ENCODE measurements at regions not wholly inside any gene's neighbourhood (a gene's known extent, or its start where the extent isn't known, plus 50 kb on each side); places are given as distances from the start of the nearest gene placed in this dataset.

DNA sequence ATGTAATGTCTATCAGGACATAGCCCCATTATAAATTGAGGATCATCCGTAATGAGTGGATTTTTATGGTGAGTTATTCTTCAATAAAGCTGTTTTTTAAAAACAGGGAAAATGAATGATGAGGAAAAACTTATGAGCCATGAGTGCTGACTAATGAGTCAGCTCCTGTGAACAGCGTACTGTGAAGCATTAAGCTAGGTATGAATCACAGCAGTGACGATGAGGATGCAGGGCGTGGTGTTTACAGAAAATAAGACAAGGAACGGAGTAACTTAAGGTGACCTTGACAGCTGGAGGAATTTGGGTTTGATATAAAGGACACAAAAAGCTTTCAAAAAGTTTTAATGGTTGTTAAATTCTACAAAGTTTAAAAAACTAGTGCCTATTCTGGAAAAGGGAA lies 96.3 kb downstream of the FOXF2 start:
- no peak for DNase-seq

DNA sequence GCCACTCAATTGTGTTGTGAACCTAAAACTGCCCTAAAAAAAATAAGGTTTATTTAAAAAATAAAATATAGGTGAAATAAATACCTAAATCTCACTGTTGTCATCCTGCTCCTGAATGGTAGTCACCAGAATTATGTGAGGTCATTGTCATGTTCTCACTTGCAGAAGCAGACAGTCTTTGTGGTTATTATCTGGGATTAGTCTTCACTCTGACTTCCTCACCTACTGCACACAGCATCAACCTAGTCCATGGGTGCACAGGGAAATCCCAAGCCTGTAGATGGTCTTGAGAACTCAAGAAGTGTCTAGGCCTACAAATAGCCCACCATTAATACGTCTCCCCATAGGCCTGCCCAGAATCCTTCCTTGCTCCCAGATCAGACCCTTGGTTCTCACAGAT lies 97.0 kb downstream of the FOXF2 start:
- DNase-seq = no peak

DNA sequence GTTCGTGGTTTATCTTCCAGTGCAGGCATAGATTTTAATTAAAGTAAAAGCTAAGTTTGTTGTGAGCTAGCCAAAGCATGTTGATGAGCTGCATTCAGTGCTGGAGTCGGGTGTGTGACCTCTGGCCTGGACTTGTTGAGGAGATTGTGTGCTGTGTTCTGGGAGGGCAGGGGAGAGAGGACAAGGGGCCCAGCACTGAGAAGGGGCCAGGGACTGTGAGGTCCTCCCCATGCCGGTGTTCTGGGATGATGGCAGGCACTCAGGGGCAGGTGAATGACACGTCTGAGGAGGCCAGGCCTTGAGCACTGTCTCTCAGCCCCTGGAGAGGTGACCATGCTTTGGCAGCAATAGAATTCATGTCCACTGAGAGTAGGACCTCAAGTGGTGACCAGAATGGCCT lies 97.9 kb downstream of the FOXF2 start:
- no peak for DNase-seq

DNA sequence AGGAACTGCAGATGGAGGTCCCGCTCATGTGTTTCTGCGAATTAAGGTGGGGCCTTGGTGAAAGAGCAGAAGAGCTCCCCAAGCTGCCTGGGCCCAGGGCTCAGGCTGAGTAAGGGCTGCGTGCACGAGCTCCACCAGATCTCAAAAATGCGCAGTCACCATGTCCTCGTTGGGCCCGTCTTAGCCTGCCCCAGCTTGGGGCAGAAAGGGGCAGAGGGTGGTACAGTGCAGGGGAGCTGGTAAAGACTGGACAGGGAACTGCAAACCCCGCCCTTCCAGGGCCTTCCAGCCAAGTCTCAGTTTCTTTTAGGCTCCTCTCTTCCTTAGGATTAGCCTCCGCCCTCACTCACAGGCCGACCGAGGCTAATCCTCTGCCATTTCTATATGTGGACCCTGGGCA lies 101.6 kb downstream of the FOXF2 start:
- no peak for DNase-seq

DNA sequence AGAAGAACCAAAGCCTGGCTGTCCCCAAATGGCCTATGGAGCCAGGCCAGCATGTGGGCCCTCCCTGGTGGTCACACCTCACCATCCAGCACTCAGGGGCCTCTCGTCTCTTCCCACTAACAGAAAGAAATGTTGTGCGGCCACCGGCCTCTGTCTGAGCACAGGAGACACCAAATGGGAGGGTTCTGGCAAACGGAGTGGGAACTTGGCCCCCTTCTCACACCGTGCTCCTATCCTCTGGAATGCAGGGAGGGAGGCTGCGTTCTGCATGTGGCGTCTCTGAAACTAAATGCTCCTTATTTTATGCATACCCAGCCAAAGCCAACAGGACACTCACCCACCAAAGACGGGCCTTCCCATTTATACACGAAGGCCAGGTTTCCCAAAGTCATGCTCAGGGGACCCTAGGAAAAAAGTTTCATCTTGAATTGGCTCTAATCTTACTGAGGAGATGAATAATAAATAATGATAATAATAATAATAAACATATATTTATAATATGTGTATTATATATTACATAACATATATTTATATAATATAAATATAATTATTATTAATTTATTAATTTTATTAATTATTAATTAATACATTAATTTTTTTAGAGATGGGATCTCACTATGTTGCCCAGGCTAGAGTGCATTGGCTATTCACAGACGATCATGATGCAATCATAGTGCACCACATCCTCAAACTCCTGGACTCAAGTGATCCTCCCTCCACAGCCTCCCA lies 102.4 kb downstream of the FOXF2 start:
- no peak for DNase-seq

DNA sequence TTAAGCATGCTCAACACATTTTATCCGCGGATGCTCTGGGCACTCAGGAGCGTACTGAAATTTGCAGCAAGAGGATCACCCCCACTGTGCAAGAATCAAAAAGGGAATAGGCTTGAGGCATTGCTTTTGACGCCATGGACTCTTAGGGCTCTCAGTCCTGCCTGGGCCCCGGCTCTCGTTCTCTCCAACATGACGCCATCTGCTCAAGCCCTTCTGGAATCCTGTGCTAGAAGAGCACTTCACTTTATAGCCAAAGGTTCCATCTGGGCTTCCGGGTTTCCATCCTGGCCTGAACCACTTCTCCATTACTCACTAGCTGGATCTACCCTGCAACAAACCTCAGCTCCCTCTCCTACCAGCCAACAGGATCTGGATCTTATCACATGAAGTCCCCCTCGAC lies 105.3 kb downstream of the FOXF2 start:
- DNase-seq = no peak

DNA sequence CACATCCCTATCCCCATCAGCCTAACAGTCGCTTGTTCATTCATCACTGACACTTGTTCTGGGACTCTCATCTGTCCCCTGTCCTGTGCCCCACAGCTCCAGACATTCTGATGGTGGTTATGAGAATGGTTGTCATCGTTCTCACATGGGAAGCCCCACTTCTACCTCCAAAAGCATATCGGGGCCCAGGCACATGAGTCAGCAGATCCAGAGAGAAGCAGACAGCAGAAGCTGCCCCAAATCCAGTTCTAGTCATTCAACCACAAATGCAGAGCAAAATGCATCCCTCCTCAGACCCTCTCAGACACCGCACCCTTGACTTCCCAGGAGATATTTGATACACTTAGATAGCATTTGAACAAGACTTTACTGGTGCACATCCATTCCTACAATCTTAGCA lies 106.0 kb downstream of the FOXF2 start:
- DNase-seq = no peak

DNA sequence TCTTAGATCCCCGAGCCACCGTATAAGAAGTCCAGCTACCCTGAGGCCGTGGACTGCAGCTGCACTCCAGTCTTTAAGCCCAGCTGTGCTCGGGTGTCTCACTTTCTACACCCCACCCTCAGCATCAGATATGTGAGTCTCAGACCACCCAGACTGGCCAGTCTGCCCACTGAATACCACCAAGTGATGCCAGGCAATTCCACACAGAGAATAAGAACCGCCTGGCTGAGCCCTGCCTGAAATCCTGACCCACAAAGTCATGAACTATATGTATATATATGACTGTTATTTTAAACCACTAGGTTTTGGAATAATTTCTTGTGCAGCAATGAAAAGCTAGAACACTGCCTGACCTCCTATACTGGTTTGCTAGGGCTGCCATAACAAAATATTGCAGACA lies 106.7 kb downstream of the FOXF2 start:
- DNase-seq = no peak

DNA sequence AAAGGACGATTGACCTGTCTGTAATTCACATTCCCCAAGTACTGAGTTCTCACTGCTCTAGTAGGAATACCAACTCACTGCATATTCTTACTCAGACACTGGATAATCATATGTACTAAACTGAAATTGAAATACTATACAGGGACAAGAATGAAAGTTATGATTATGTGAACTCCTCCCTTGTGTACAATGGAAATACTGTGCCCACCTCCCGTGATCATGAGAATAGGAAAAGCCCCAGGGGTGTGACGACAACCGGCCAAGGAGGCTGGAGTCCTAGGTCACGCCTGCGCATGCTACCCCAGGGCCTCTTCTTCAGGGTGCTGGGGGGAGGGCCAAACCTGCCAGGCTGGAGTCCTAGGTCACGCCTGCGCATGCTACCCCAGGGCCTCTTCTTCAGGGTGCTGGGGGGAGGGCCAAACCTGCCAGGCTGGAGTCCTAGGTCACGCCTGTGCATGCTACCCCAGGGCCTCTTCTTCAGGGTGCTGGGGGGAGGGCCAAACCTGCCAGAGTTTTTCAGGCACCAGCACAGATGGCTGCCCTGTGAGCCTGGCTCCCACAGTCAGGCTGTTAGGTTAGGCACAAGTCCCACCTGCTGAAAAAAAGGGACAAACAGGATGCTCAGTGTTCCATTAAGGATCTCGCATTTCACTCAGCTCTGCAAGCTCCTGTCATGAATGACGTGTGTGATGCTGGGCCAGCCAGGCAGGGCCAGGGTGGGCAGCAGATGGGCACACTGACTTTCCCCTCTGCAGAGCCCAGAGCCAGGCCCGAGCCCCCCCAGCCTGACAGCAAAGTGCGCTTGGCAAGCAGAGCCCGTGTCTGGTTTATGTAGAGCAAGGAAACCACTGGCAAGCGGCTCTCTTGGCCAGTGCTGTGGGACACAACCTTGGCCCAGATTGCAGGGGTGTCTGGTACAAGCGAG lies 107.7 kb downstream of the FOXF2 start:
- no peak for DNase-seq

DNA sequence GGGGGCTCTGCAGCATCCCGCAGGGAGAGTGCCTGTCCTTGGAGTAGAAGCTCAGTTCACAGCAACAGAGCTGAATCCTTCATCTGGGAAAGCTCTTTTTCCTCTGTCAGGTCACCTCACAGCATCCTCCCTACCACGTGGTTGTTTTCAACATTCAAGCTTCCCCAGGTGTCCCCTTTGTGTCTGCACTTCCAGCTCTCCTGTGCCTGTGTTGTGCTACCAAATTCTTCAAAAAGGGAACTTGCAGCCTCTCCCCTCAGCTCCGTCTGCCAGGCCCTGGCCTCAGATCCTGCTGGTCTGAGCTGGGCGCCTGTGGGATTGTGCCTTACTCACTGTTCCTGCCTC lies 108.4 kb downstream of the FOXF2 start:
- DNase-seq = no peak

DNA sequence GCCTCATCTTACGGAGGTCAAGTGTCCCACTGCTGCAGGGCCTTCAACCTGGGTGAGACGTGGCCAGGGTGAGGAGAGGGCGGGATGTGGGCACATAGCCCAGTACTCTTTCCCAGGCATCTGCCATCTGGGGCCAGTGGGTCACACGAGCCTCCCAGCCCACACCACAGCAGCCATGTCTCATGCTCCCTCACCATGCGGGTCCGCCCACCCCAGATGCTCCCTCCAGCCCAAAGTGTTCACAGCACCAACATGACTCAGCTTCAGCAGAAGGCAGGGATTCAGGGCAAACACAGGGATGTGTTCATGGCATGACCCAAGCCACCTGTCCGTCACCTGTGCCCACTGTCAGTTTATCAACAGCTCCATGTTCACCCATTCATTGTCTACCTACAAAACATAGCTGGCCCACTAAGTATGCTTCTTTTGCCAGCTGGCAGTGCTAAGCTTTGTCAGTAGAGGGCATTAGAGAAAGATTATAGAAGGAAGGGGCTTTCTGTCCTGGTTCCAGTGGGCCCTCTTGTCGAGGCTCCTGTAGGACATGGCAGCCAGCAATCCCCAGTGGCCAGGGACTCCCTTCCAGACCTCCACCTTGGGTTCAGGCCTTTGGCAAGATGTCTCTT lies 109.2 kb downstream of the FOXF2 start:
- DNase-seq = no peak

DNA sequence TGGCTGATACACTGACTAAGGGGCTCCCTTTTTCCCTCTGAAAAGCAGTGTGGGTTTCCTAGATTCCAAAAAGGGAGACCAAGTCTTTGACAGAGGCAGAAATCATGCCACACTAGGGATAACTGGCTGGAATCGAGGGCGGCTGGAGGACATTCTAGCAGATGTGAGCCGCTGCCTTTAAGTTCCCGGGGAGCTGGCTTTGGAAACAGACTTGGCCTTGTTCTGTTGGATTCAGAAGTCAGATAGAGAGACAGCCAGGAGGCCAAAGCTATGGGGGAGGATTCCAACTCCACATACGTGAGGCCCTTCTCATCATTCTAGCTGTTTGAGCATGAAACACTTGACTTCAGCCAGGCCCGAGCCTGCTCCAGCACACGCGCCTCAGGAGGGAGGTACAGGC lies 109.9 kb upstream of the FOXC1 start:
- DNase-seq = no peak

DNA sequence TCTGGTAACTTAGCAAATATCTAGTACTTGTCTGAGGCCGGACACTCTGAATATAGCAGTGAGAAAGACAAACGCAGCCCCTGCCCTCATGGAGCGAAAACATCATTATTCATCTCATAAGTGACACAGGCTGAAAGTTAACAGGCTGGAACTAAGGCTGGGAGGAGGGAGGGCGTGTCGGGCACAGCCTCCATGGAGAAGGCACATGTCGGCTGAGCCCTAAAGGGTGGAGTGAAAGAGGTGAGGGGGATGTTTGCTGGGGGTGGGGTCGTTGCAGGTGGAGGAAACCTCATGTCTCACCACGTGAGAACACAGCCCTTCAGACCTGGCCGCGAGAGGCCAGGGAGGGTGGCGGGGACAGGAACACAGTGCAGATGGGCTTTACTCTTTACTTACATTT lies 108.8 kb upstream of the FOXC1 start:
- DNase-seq = no peak

DNA sequence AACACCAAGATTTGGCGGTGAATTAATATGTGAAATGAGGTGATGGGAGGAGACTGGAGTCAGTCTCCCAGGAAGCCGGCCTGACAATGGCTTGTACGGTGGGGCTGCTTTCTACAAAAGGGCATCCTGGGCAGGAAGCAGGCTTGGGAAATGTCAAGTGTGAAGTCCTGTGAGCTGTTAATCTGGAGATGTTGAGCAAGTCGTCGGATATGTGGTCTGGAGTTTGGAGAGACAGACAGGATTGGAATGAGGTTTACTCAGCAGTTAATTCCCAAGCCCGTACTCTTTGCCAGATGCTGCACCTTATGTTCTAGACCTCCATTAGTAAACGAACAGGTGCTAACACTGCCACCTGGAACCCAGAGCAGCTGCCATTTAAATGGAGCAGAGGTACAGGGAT lies 107.7 kb upstream of the FOXC1 start:
- no peak for DNase-seq

DNA sequence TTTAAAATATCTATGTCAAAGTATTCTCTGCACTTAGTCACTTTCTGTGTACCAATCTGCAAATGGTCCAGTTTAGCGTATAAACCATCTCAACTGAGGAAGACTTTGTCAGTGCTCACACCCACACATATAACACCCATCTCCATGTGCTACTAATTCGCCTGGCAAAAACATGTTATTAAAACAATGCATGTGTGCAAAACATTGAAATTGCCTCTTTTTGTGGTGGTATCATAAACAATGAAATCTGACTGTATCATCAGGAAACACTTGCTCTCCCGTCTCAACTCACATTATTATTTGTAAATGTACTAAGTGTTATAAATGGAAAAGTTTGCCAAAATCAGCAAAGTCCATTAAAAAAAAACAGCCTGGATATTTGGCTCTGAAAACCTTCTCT lies 105.9 kb upstream of the FOXC1 start:
- DNase-seq = no peak

DNA sequence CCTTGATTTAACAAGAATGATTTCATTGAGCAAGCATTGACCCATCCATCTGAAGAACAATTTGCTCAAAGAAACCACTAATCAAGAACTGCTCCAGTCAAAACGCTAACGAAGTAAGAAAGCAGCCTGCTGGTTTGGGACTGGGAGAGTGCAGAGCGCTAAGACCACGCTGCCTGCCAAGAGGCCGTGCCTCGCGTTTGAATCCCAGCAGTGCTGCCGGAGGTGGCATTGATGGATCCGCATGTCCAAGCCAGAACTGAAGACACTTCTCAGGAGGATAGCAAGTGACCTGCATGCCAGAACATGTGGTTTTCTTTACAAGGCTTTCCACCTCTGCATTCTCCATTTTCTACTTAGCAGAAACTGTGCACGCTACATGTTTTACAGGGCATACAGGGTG lies 105.2 kb upstream of the FOXC1 start:
- DNase-seq = no peak

DNA sequence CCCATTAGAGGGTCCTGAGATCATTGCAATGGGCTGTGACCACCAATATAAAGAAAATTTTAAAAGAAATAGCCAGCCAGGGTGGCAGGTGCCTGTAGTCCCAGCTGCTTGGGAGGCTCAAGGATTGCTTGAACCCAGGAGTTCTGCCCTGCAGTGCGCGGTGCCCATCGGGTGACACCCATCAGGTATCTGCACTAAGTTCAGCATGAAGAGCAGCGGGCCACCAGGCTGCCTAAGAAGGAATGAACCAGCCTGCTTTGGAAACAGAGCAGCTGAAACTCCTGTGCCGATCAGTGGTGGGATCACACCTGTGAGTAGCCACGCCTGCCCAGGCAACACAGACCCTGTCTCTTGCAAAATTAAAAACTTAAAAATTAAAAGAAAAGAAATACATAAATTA lies 102.5 kb upstream of the FOXC1 start:
- DNase-seq = no peak

DNA sequence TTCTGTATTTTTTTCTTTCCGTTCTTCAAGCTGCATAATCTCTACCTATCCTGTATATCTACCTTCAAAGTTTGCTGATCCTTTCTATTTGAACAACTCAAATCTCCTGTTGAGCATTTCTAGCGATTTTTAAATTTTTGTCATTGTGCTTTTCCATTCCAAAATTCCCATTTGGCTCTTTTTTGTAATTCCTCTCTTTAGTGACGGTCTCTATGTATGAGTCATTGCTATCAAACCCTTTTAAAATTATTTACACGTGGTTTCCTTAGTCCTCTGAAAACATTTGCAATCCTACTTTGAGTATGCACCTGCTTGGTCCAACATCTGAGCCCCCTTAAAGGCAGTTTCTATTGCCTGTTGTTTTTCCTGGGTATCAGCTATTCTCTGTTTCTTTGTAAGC lies 100.5 kb upstream of the FOXC1 start:
- no peak for DNase-seq

DNA sequence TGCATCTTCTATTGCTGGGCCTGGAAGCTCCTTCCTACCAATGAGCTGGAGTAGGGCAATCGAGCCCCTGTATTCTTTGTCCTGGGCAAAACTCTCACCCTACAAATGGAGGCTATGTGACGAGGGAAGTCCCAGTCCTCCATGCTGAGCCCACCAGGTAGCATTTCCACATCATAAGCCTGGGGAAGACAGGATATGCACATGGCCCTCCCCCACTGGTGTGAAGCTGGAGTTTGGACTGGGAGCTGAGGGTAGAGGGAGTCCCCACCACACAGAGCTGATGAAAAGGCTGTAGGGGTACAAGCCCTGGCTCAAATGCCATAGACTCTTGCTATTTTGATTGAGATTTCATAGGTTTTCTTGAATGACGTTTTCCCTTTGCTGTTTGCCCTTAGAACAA lies 99.5 kb upstream of the FOXC1 start:
- no peak for DNase-seq

DNA sequence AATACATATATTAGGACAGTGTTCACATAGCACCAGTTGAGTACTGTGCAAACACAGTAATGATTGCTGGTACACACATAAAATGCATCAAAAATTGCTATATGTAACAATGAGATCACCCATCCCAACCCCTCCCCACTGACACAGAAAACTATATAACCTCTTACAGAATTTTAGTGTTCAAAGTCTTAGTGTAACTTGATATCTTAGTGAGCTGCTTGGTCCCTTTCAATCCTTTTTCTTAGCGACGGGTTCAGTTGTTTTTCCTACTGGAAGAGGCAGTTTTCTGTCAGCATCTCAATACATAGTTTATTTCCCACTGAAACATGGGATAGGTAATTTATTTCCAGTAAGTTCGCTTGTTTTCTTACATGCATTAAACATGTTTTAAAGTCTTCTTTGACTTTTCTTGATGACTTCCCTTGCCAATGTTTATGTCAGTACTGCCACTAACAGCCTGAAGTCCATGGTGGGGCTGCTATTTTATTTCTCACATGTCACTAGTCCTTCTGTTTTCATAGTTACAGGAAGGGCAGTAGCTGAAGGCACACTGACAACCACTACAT lies 96.4 kb upstream of the FOXC1 start:
- no peak for DNase-seq

DNA sequence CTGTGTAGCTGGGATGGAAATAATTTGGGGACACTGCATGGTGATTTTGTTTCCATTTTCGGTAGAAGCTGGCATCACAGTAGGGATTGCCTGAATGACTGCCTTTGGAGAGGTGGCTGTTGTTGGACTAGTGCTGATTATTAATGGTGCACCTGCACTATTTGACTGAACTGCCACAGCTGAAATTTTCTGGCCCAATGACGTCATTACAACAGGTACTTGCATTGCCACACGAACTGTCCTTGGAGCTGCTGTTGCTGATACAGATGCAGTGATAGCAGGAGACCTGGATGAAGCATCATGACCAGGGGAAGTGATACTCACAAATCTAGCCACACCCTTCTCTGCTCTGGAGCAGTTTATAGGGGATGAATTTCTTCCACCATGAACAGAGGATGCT lies 95.6 kb upstream of the FOXC1 start:
- no peak for DNase-seq

DNA sequence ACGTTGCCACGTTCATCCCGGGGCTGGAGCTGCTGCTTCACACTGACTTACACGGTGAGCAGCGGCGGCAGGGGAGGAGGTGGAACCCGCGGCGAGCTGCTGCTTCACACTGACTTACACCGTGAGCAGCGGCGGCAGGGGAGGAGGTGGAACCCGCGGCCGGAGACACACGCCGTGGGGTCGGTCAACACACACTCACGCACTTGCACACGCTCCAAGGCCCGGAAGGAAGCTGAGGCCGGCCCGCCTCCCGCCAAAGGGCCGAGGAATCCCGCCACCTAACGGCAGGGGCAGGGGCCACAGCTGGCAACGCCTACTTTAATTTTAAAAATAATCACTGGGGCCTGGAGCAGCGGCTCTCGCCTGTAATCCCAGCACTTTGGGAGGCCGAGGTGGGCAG lies 94.4 kb upstream of the FOXC1 start:
- DNase-seq = no peak

DNA sequence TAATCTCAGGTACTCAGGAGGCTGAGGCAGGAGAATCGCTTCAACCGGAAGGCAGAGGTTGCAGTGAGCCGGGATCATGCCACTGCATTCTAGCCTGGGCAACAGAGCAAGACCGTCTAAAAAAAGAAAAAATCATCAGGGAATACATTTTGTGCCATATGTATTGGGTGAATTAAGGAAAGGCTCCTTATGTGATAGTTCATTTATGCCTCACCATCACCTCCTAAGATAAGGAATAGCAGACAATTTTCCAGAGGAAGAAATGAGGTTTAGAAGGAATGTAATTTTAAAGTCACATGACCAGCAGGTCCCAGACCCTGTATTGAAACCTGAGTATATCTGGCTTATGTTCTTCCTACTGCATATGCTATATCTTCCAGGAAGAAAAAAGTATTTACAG lies 93.9 kb upstream of the FOXC1 start:
- no peak for DNase-seq
